NCI-H82 treated with DMSO at 0.1 percent for 48 hours (cell line): ENCODE measurements at regions not wholly inside any gene's neighbourhood (a gene's known extent, or its start where the extent isn't known, plus 50 kb on each side); places are given as distances from the start of the nearest gene placed in this dataset.

Source experiments
- DNase-seq: peaks from one replicate; lab custom pipeline; 2025; ENCODE audit not compliant: unreplicated experiment; lab: John Stamatoyannopoulos, UW

GRCh38 chr3:170784406-170784805 is 85.6 kb downstream of the RPL22L1 start:
- DNase-seq: no peak

GRCh38 chr3:170780955-170781354 is 89.0 kb downstream of the RPL22L1 start:
- no peak for DNase-seq

- DNase-seq: no peak
Measured at GRCh38 chr3:170780471-170780870, 89.5 kb downstream of the RPL22L1 start.

GRCh38 chr3:170778240-170779217 is 91.5 kb downstream of the RPL22L1 start:
- peak; percentile 5 for DNase-seq

- DNase-seq: no peak
Measured at GRCh38 chr3:170777564-170777926, 92.5 kb downstream of the RPL22L1 start.

GRCh38 chr3:170776887-170777563 is 93.0 kb downstream of the RPL22L1 start:
- DNase-seq: no peak

GRCh38 chr3:170773682-170774425 is 96.1 kb downstream of the RPL22L1 start:
- DNase-seq: no peak

- no peak for DNase-seq
Measured at GRCh38 chr3:170772175-170772574, 97.8 kb downstream of the RPL22L1 start.

- no peak for DNase-seq
Measured at GRCh38 chr3:170768334-170768801, 101.6 kb downstream of the RPL22L1 start.

GRCh38 chr3:170767576-170767941 is 102.4 kb downstream of the RPL22L1 start:
- no peak for DNase-seq

GRCh38 chr3:170766823-170767575 is 103.0 kb downstream of the RPL22L1 start:
- DNase-seq: no peak

- no peak for DNase-seq
Measured at GRCh38 chr3:170766253-170766652, 103.7 kb downstream of the RPL22L1 start.

- DNase-seq: no peak
Measured at GRCh38 chr3:170765419-170766078, 104.4 kb downstream of the RPL22L1 start.

GRCh38 chr3:170764017-170764416 is 106.0 kb downstream of the RPL22L1 start:
- DNase-seq: no peak

- DNase-seq: no peak
Measured at GRCh38 chr3:170762064-170762463, 107.9 kb downstream of the RPL22L1 start.

GRCh38 chr3:170761103-170761502 is 108.9 kb downstream of the RPL22L1 start:
- DNase-seq: no peak

GRCh38 chr3:170760174-170760526 is 109.8 kb downstream of the RPL22L1 start:
- no peak for DNase-seq

- no peak for DNase-seq
Measured at GRCh38 chr3:170759511-170760173, 110.4 kb downstream of the RPL22L1 start.

GRCh38 chr3:170757038-170757437 is 113.0 kb downstream of the RPL22L1 start:
- DNase-seq: no peak

GRCh38 chr3:170754311-170754693 is 115.7 kb downstream of the RPL22L1 start:
- no peak for DNase-seq
